ENCODE measurements at regions not wholly inside any gene's neighbourhood (a gene's known extent, or its start where the extent isn't known, plus 50 kb on each side); places are given as distances from the start of the nearest gene placed in this dataset.
"Not testable (repeated sequence)": the region's sequence is repeated elsewhere in the genome, so short reads cannot be mapped to it uniquely, and the experiment has no call there.

DNA sequence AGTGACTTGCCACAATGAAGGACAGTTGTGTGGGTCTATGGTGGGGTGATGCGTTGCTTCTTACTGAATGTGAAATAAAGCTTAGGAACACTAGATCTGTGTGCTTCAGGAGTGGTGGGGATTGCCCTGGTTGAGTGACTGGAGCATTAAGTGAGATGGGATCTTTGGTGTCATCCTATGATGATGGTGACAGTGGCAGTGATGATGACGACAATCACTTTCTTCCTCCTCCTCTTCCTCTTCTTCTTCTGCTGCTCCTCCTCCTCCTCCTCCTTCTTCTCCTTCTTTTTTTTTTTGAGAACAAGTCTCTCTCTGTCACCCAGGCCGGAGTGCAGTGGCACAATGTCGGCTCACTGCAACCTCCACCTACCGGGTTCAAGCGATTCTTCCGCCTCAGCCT lies 396.8 kb downstream of the SEC14L1 start:
- DNase-seq (ENCODE audit: low spot score), result no peak

DNA sequence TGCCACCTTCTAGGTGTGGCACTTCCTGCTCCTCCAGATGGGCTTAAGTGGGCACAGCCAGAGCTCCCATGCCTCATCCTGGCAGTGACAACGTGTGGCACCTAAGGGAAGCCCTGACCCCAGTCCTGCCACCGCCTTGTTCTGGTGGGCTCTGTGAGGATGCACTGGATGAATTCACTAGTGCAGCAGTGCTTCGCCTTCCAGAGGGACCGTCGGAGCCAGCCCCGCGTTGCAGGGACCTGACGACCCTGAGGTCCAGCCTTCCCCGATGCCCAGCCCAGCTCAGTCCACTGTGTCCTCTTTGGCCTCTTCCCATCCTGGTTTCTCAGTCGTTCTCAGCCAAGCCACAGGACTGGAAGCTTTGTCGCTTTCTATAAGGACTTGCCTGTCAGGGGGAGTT lies 399.8 kb downstream of the SEC14L1 start:
- no peak for DNase-seq (ENCODE audit: low spot score)

- DNase-seq (ENCODE audit: low spot score), result no peak
Measured at GRCh38 chr17:77540975-77541374, 400.2 kb downstream of the SEC14L1 start.

- DNase-seq (ENCODE audit: low spot score), result no peak
Measured at GRCh38 chr17:77542011-77542410, 401.2 kb downstream of the SEC14L1 start.

DNA sequence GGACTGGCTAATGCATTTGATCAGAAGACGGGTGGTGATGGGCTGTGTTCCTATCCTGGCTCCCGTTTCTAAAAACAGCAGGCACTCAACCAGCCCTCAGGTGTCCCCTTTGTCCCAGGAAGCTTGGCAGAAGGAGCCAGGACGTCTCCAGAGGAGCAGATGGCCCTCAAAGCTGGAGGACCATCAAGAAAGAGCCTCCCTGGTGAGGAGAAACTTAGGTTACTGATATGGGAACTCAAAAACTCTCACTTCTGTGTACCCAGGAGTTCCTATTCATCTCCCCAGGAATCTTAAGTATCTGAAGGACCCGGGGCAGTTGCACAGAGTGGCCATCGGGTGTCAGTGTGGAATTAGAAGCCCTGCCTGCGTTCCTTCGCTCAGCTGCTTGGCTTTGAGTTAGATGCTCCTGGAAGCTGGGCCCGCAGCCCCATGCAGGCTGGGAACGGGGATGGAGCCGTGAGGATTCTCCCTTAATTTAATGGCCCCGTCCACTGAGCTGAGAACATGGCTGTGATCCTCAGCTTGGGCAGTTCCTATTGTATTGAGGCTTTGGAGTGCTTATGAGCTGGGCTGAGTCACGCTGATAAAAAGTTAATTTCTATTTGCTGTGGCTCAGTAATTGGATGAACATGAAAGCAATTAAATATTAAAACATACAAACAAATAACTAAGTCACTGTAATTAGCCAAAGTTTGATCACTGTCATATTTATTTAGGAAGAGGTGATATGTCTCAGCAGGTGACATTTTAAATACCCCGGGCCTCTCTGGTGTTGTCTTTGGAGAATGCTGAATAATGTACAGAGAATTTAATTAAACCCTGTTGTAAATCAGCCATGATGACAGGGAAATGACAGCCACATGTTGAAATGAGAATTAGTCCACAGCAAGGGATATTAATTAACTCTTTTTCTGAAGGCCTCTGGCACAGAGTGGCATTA lies 402.1 kb downstream of the SEC14L1 start:
- peak; percentile 87 for DNase-seq (ENCODE audit: low spot score)

DNA sequence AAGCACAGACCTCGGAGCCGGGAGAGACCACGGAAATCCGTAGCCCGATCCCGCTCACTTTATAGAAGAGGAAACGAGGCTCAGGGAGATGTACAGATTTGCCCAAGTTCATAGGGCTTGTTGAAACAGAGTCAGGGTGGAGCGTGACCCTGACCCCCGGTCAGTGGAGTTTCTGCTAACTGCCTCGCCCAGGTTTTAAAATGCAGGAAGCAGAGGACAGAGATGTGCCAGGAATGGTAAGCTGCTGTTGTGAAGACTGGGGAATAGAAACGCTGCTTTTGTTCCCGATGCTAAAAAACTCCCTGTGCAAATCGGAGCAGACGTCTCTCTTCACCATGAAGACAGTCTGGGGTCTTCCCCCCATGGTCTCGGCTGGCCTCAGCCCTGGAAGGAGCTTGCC lies 403.0 kb downstream of the SEC14L1 start:
- no peak for DNase-seq (ENCODE audit: low spot score)

DNA sequence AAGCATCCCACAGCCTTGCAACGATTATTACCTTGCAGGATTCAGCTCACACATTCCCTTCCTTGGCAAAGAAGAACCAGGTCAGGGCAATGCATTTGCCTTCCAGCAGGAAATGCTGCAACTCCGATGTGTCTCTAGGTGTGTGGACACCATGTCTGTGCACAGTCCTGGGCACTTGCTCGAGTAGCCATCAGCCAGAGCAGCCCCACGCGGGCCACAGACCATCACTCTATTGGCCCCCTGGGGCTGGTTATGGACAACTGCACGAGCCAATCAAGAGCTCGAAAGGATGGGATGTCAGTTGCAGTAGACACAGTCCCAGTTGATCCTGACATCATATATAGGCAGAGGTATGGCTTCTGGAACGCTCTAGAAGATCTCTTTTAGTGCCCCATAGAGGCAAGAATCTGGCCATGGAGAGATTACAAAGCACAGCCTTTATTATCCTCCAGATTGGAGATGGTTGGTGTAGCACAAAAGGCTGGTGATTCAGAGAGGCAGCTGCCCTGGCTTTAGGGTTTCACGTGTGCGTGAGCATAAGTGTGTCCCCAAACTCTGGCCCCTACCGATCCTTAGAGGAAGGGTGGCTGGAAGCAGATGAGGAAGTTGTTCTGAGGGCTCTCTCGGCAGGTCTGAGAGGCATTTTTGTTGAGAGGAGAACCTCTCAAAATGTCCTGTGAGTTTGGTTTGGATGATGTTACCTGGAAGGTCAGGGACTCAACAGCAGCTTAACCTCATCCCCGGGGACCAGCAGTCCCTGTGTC lies 403.8 kb downstream of the SEC14L1 start:
- DNase-seq (ENCODE audit: low spot score), result no peak

DNA sequence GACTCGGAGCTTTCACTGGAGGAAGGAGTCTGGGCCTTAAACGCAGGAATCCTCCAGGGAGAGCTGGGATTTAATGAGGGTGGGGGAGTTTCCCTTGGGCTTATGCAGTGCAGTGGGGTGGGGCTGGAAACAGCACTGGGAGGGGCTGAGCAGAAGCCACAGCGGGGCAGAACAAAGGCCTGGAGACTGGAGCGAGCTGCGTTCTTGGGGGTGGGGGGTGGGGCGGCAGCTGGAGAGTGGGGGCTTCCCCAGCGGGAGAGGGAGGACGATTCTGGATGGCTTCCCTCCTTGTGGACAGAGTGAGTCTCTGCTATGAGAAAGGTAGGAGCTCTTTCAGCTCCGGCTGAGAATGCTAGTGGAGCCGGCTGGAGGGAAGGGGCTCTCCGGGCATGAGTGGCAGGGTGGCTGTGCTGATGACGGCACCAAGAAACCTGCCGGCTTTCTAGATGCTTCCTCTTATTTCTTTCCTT lies 406.0 kb downstream of the SEC14L1 start:
- DNase-seq (ENCODE audit: low spot score), result peak; percentile 34

DNA sequence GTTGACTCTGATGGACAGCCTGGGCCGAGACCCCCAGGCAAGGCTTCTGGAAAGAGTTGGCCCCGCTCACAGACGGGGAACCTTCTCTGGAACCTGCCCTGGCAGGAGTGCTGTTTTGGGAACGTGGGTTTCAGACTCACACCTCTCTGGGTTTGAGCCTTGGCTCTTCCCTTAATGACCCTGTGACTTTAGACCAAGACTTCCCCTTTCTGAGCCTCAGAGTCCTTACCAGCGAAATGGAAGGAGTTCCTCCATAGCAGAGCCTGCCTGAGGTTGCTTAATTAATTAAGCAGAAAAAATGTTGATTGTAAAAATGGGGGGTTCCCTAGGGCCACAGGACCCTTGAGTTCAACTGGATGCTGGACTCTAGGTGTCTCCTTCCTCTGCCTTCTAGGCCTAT lies 408.2 kb downstream of the SEC14L1 start:
- no peak for DNase-seq (ENCODE audit: low spot score)

GRCh38 chr17:77549726-77550366 lies 408.7 kb upstream of the TNRC6C start:
- DNase-seq (ENCODE audit: low spot score), result no peak

DNA sequence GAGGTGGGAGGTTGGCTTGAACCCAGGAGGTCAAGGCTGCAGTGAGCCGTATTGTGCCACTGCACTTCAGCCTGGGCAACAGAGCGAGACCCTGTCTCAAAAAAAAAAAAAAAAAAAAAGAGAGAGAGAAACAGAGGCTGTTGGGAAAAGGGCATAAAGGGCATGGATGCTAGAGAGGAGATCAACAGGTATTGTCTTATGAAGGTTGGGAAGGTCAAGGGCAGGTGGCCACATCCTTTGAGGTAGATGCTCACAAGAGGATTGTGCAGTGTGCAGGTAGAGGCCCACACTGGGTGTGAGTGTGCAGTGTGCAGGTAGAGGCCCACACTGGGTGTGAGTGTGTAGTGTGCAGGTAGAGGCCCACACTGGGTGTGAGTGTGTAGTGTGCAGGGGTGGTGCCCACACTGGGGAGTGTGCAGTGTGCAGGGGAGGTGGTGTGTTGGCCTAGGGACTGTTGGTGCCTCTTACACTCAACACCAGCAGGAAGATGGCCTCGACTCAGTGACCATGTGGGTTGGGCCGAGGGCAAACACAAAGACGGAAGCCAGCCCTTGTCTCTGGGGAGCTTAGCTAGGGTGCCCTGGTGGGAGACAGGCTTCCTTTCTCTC lies 404.9 kb upstream of the TNRC6C start:
- DNase-seq (ENCODE audit: low spot score), result no peak

- no peak for DNase-seq (ENCODE audit: low spot score)
Measured at GRCh38 chr17:77555121-77555591, 403.3 kb upstream of the TNRC6C start.

DNA sequence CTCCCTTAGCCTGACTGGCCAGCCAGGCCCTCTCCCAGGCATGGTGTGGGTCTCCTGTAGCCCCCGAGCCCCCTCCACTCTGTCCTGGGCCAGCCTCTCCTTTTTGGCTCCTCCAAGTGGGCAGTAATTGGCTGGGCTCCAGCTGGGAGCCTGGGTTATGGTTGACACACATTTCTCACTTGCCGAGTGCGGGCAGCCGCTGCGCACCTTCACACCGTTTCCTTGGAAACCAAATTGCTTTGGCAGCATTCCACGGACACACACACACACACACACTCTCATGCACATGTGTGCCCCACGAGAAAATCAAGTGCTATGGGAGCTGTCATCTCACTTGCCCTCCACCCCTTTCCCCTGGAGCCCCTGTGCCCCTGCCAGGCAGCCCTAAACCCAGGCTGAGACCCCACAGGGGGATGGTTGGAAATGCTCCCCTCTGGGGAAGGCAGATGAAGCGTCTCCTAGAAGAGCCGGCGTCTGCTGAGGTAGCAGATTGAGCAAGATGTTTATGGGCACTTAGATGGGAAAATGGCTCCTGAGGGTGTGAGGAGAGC lies 402.7 kb upstream of the TNRC6C start:
- DNase-seq (ENCODE audit: low spot score), result no peak

- DNase-seq (ENCODE audit: low spot score), result no peak
Measured at GRCh38 chr17:77556383-77557061, 402.0 kb upstream of the TNRC6C start.

GRCh38 chr17:77558846-77559626 lies 399.5 kb upstream of the TNRC6C start:
- DNase-seq (ENCODE audit: low spot score), result no peak

- DNase-seq (ENCODE audit: low spot score), result no peak
Measured at GRCh38 chr17:77560381-77560780, 398.1 kb upstream of the TNRC6C start.

GRCh38 chr17:77560841-77561240 lies 397.7 kb upstream of the TNRC6C start:
- no peak for DNase-seq (ENCODE audit: low spot score)

- not testable (repeated sequence) for DNase-seq (ENCODE audit: low spot score)
Measured at GRCh38 chr17:77562361-77562760, 396.1 kb upstream of the TNRC6C start.

DNA sequence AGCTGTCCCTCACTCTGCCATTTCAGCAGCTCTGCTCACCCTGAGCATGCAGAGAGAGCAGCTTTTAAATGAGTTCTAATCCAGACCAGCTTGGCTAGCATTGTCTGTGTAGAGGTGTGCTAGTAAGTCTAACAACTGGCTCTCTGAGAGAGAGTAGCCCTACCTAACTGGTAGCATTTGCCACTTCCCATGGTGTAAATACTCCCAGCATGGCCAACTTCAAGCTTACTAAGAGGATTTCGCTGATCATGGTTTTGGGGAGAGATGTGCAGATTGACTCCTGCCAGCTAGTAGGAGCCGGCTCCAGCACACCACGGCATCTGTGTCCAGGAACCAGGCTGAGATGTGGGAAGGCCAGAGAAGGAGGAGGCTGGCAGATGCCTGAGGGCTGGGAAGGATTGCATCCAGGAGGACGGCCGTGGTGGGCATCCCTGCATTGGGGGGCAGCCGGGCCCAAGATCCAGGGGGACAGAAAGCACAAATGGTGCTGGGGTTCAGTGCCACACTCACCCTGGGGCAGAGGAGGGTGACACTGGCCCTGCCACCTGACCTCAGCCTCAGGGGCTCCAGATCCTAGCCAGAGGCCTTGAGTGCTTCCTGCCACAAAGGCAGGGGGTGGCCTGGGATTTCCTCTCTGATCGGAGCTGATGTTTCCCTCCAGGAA lies 394.9 kb upstream of the TNRC6C start:
- DNase-seq (ENCODE audit: low spot score), result no peak

Measured in SK-N-DZ (cell line).